B cell (primary cell): ENCODE measurements at regions not wholly inside any gene's neighbourhood (a gene's known extent, or its start where the extent isn't known, plus 50 kb on each side); places are given as distances from the start of the nearest gene placed in this dataset.

Experiments used
- ATAC-seq: fragments of 200-7000 bp; cut with Tn5 transposase; one replicate; pipeline ENCODE4 v1.10.0; 2021; ENCODE audit warnings: low read depth, mild to moderate bottlenecking, moderate number of reproducible peaks, moderate library complexity
- CTCF ChIA-PET: fragments of 350-600 bp; sonication (Branson Sonifier 250); formaldehyde crosslinking; loops from one replicate; lab custom pipeline; 2021; ENCODE audit warnings: antibody characterized with exemption, inconsistent platforms; lab: Charles Lee
- POLR2A ChIA-PET: fragments of 350-600 bp; sonication (Branson Sonifier 250); formaldehyde crosslinking; loops from one replicate; lab custom pipeline; 2021; ENCODE audit warnings: antibody characterized with exemption; lab: Charles Lee
- DNase-seq: peaks from one replicate; pipeline ENCODE4 v3.0.0; 2013
- H2AFZ ChIP-seq: 2 replicates; pipeline ENCODE4 v1.6.1; 2012; ENCODE audit warnings: mild to moderate bottlenecking, low read depth, low read length; ENCODE audit not compliant: insufficient read depth, poor library complexity, severe bottlenecking
- H3K27ac ChIP-seq, 2 donors: 1 replicate in 1 of 2; 2 replicates in 1 of 2; pipeline ENCODE4 v1.5.1; 2012 to 2013; ENCODE audit warnings: low read length in 2 of 2, mild to moderate bottlenecking in 2 of 2, moderate library complexity in 1 of 2
- H3K27me3 ChIP-seq, 4 experiments: fragments of 200-600 bp in 1 of 4; sonication (generic) in 1 of 4; replicated peaks in 1 of 4; 1 replicate in 2 of 4; 2 replicates in 2 of 4; pipeline versions ENCODE4 v1.6.1 to v1.7.0; 2013 to 2016; ENCODE audit warnings: low read length in 3 of 4, mild to moderate bottlenecking in 2 of 4, mixed read lengths in 1 of 4, moderate library complexity in 1 of 4; ENCODE audit not compliant: insufficient read depth in 4 of 4, control insufficient read depth in 3 of 4; ENCODE audit errors: control extremely low read depth in 1 of 4
- H3K36me3 ChIP-seq, 2 experiments: replicated peaks in 1 of 2; 1 replicate in 1 of 2; 2 replicates in 1 of 2; pipeline versions ENCODE4 v1.6.1 to v1.7.1; 2013; ENCODE audit warnings: low read length in 1 of 2; ENCODE audit not compliant: insufficient read depth in 2 of 2, control insufficient read depth in 1 of 2; ENCODE audit errors: control extremely low read depth in 1 of 2, extremely low read depth in 1 of 2
- H3K4me1 ChIP-seq, 2 donors: fragments of 200-600 bp in 1 of 2; sonication (generic) in 1 of 2; 1 replicate in 1 of 2; 2 replicates in 1 of 2; pipeline versions ENCODE4 v1.5.1 to v1.6.1; 2013 to 2017; ENCODE audit warnings: low read length in 2 of 2; ENCODE audit not compliant: control insufficient read depth in 2 of 2, insufficient read depth in 2 of 2
- H3K4me2 ChIP-seq: replicated peaks from 2 replicates; pipeline ENCODE3; 2012; ENCODE audit warnings: mild to moderate bottlenecking, low read depth, low read length; ENCODE audit not compliant: poor library complexity, severe bottlenecking
- H3K4me3 ChIP-seq, 5 experiments: fragments of 200-600 bp in 1 of 5; sonication (generic) in 1 of 5; 1 replicate in 3 of 5; 2 replicates in 2 of 5; pipeline versions ENCODE4 v1.5.1 to v1.7.0; 2011 to 2016; ENCODE audit warnings: low read length in 4 of 5, mild to moderate bottlenecking in 4 of 5, low read depth in 2 of 5, control low read depth in 1 of 5, moderate library complexity in 1 of 5; ENCODE audit not compliant: insufficient read depth in 1 of 5; ENCODE audit errors: control extremely low read depth in 1 of 5, extremely low read depth in 1 of 5
- H3K79me2 ChIP-seq: fragments of 200-600 bp; sonication (generic); one replicate; pipeline ENCODE4 v1.6.0; 2016; ENCODE audit warnings: low read length; ENCODE audit not compliant: control insufficient read depth, insufficient read depth
- H3K9ac ChIP-seq: fragments of 200-600 bp; sonication (generic); 2 replicates; pipeline ENCODE4 v1.6.1; 2017; ENCODE audit warnings: mild to moderate bottlenecking, low read length, moderate library complexity
- H3K9me3 ChIP-seq, 3 donors: one replicate each; pipeline versions ENCODE4 v1.6.1 to v1.7.1; 2013; ENCODE audit warnings: low read length in 2 of 3; ENCODE audit not compliant: control insufficient read depth in 2 of 3, insufficient read depth in 1 of 3; ENCODE audit errors: control extremely low read depth in 1 of 3
- H4K20me1 ChIP-seq: 2 replicates; pipeline ENCODE4 v1.6.0; 2012; ENCODE audit warnings: mild to moderate bottlenecking, low read length; ENCODE audit not compliant: insufficient read depth, control insufficient read depth, poor library complexity, severe bottlenecking
- H3K27ac Mint-ChIP-seq: one replicate; pipeline ENCODE4 v1.8.0; 2021; ENCODE audit warnings: mixed read lengths
- H3K27me3 Mint-ChIP-seq: one replicate; pipeline ENCODE4 v1.8.0; 2021; ENCODE audit warnings: mixed read lengths
- H3K4me1 Mint-ChIP-seq: one replicate; pipeline ENCODE4 v1.8.0; 2021; ENCODE audit warnings: mixed read lengths
- H3K4me3 Mint-ChIP-seq: one replicate; pipeline ENCODE4 v1.8.0; 2021; ENCODE audit warnings: mixed read lengths
- H3K9me3 Mint-ChIP-seq: one replicate; pipeline ENCODE4 v1.8.0; 2022; ENCODE audit warnings: mixed read lengths; ENCODE audit not compliant: insufficient read depth
- CTCF ChIP-seq: fragments of 200-600 bp; IDR thresholded peaks from one replicate; pipeline ENCODE4 v1.8.0; 2022; ENCODE audit warnings: antibody characterized with exemption, mild to moderate bottlenecking
- EZH2 ChIP-seq: IDR thresholded peaks from 2 replicates; pipeline ENCODE4 v1.6.1; 2012; ENCODE audit warnings: borderline replicate concordance, low read depth, mild to moderate bottlenecking, moderate library complexity, low read length; ENCODE audit not compliant: insufficient read depth, poor library complexity, severe bottlenecking
- WGBS: methylation state at CpG from one replicate; pipeline ENCODE4 v1.1.5; 2013; ENCODE audit warnings: missing lambda C conversion rate; ENCODE audit not compliant: insufficient coverage; 5-methylcytosine and 5-hydroxymethylcytosine counted together
- intact Hi-C: fragments of 100-400 bp; cut with micrococcal nuclease; formaldehyde crosslinking; loops from one replicate; pipeline ENCODE4 v1.10.0; 2022

DNA sequence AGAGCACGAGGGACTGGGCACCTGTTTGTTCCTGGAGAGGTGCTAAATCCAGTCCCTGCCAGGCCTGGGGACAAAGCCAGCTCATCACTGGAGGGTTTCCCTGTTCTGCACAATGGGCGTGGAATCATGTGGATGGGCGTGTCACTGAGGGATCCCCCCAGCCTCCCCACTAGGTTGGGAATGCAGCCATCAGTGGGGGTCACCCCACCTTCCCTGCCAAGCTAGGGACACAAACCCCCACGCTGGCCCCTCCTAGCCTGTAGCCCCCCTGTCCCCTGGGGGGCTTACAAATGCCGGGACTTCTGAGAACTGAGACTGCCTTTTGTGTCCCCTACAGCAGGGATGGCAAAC, 61.9 kb downstream of the NSMCE3 start:
- ChIA-PET CTCF (no interaction called here), POLR2A (no interaction called here)
- Histone ChIP-seq H4K20me1 (no peaks in the 10 kb centered on the region), H3K9me3 (peaks cover 0 to 13% (median 0%) of the 10 kb centered on the region in 3 donors), H3K4me3 (no peak overlapping the region), H3K4me1 (no peaks in the 10 kb centered on the region), H2AFZ (no peak overlapping the region), H3K27ac (no peak overlapping the region), H3K4me2 (no peak overlapping the region), H3K79me2 (no peaks in the 10 kb centered on the region), H3K9ac (no peak overlapping the region), H3K27me3 (peaks cover 0 to 2% (median 0%) of the 10 kb centered on the region in 4 experiments), H3K36me3 (no peaks in the 10 kb centered on the region)
- H3K9me3 Mint-ChIP-seq: peaks cover 2% of the 10 kb centered on the region
- intact Hi-C loops: no loop called here
- WGBS: 70% methylated on average over 5 of the region's 5 CpGs
- peaks cover 20% of the 10 kb centered on the region for H3K27me3 Mint-ChIP-seq
- H3K4me3 Mint-ChIP-seq: no peak overlapping the region
- TF ChIP-seq EZH2 (no peak), CTCF (no peak)
- no peaks in the 10 kb centered on the region for H3K4me1 Mint-ChIP-seq
- ATAC-seq: no peak
- no peak overlapping the region for H3K27ac Mint-ChIP-seq
- DNase-seq: no peak

- peaks cover 20% of the 10 kb centered on the region for H3K27me3 Mint-ChIP-seq
These were observed 62.4 kb downstream of the NSMCE3 start for GRCh38 chr15:29207027-29207757.

More at GRCh38 chr15:29207027-29207757, 62.4 kb downstream of the NSMCE3 start:
- no peaks in the 10 kb centered on the region for H3K79me2 ChIP-seq
- no peaks in the 10 kb centered on the region for H3K36me3 ChIP-seq
- ChIA-PET POLR2A (no interaction called here), CTCF (no interaction called here)
- no peak for DNase-seq
- no peaks in the 10 kb centered on the region for H3K4me1 ChIP-seq
- no peak overlapping the region for H3K27ac ChIP-seq
- intact Hi-C loops: no loop called here
- no peak for ATAC-seq
- Mint-ChIP-seq H3K4me3 (no peak overlapping the region), H3K4me1 (no peaks in the 10 kb centered on the region), H3K9me3 (peaks cover 2% of the 10 kb centered on the region), H3K27ac (no peak overlapping the region)
- 96% methylated on average over 13 of the region's 23 CpGs for WGBS
- no peak overlapping the region for H2AFZ ChIP-seq
- TF ChIP-seq CTCF: no peak
- TF ChIP-seq EZH2: no peak
- H3K9ac ChIP-seq: no peak overlapping the region
- peaks cover 0 to 2% (median 0%) of the 10 kb centered on the region in 4 experiments for H3K27me3 ChIP-seq
- H3K4me2 ChIP-seq: no peak overlapping the region
- H3K4me3 ChIP-seq: no peak overlapping the region
- H4K20me1 ChIP-seq: no peaks in the 10 kb centered on the region
- peaks cover 0 to 13% (median 0%) of the 10 kb centered on the region in 3 donors for H3K9me3 ChIP-seq
